NT2/D1 (cell line): ENCODE measurements at regions not wholly inside any gene's neighbourhood (a gene's known extent, or its start where the extent isn't known, plus 50 kb on each side); places are given as distances from the start of the nearest gene placed in this dataset.

Experiments
- SUZ12 ChIP-seq: IDR thresholded peaks from 2 replicates; pipeline ENCODE4 v1.6.1; 2011; ENCODE audit not compliant: insufficient read length, insufficient read depth; ENCODE audit errors: extremely low read depth
- YY1 ChIP-seq: IDR thresholded peaks from 2 replicates; pipeline ENCODE4 v1.6.1; 2011; ENCODE audit not compliant: insufficient read length, insufficient read depth
- ZNF274 ChIP-seq: IDR thresholded peaks from 2 replicates; pipeline ENCODE4 v1.6.1; 2011; ENCODE audit warnings: mild to moderate bottlenecking, low read depth, low read length

- no peak for TF ChIP-seq YY1
- no peak for TF ChIP-seq SUZ12
- TF ChIP-seq ZNF274: no peak
Observed at GRCh38 chr5:24385617-24386016, 259.2 kb downstream of the CDH10 start.
